T-helper 2 cell treated with Interferon-gamma antibody and Interleukin-4, amounts not matched to agents 5 μg/mL and 100 μg/mL, for 36 hours (primary cell): ENCODE measurements at regions not wholly inside any gene's neighbourhood (a gene's known extent, or its start where the extent isn't known, plus 50 kb on each side); places are given as distances from the start of the nearest gene placed in this dataset.
"Not testable (repeated sequence)": the region's sequence is repeated elsewhere in the genome, so short reads cannot be mapped to it uniquely, and the experiment has no call there.

Experiments
- DNase-seq: peaks from one replicate; pipeline ENCODE4 v3.0.0; 2021; ENCODE audit warnings: low spot score
- H3K27ac Mint-ChIP-seq: one replicate; pipeline ENCODE4 v1.8.0; 2021; ENCODE audit warnings: mild to moderate bottlenecking, mixed read lengths
- H3K27me3 Mint-ChIP-seq: one replicate; pipeline ENCODE4 v1.8.0; 2021; ENCODE audit warnings: low read depth, mixed read lengths
- H3K36me3 Mint-ChIP-seq: one replicate; pipeline ENCODE4 v1.8.0; 2021; ENCODE audit warnings: low read depth, mixed read lengths
- H3K4me1 Mint-ChIP-seq: one replicate; pipeline ENCODE4 v1.8.0; 2021; ENCODE audit warnings: low read depth, mixed read lengths
- H3K4me3 Mint-ChIP-seq: one replicate; pipeline ENCODE4 v1.8.0; 2022; ENCODE audit warnings: mild to moderate bottlenecking, moderate library complexity, mixed read lengths
- H3K9me3 Mint-ChIP-seq: one replicate; pipeline ENCODE4 v1.8.0; 2021; ENCODE audit warnings: mixed read lengths

GRCh38 chrX:27242581-27242980, 220.6 kb downstream of the PPP4R3C start:
- H3K4me1 Mint-ChIP-seq, result no peaks in the 10 kb centered on the region
- no peaks in the 10 kb centered on the region for H3K27me3 Mint-ChIP-seq
- H3K27ac Mint-ChIP-seq, result no peak overlapping the region
- H3K4me3 Mint-ChIP-seq, result no peak overlapping the region
- no peaks in the 10 kb centered on the region for H3K36me3 Mint-ChIP-seq
- no peak for DNase-seq
- peaks cover 9% of the 10 kb centered on the region for H3K9me3 Mint-ChIP-seq

- Mint-ChIP-seq H3K27ac (no peak overlapping the region), H3K4me3 (no peak overlapping the region), H3K36me3 (no peaks in the 10 kb centered on the region), H3K9me3 (peaks cover 9% of the 10 kb centered on the region), H3K27me3 (no peaks in the 10 kb centered on the region), H3K4me1 (no peaks in the 10 kb centered on the region)
- no peak for DNase-seq
Observed at GRCh38 chrX:27241981-27242380, 221.2 kb downstream of the PPP4R3C start.

GRCh38 chrX:27240042-27240441, 223.1 kb downstream of the PPP4R3C start:
- H3K36me3 Mint-ChIP-seq, H3K9me3 Mint-ChIP-seq, H3K4me1 Mint-ChIP-seq, DNase-seq, H3K27ac Mint-ChIP-seq, H3K4me3 Mint-ChIP-seq, H3K27me3 Mint-ChIP-seq: not testable (repeated sequence)

- no peak for DNase-seq
- H3K27ac Mint-ChIP-seq, result no peak overlapping the region
- no peaks in the 10 kb centered on the region for H3K27me3 Mint-ChIP-seq
- peaks cover 12% of the 10 kb centered on the region for H3K9me3 Mint-ChIP-seq
- H3K4me3 Mint-ChIP-seq, result no peak overlapping the region
- no peaks in the 10 kb centered on the region for H3K4me1 Mint-ChIP-seq
- no peaks in the 10 kb centered on the region for H3K36me3 Mint-ChIP-seq
Observed at GRCh38 chrX:27236681-27237080, 226.5 kb downstream of the PPP4R3C start.

GRCh38 chrX:27229721-27230120, 233.4 kb downstream of the PPP4R3C start:
- Mint-ChIP-seq H3K27me3 (no peaks in the 10 kb centered on the region), H3K36me3 (no peaks in the 10 kb centered on the region), H3K4me1 (no peaks in the 10 kb centered on the region), H3K9me3 (peaks cover 3% of the 10 kb centered on the region), H3K27ac (no peak overlapping the region), H3K4me3 (no peak overlapping the region)
- DNase-seq, result no peak

- Mint-ChIP-seq H3K27me3 (no peaks in the 10 kb centered on the region), H3K4me3 (no peak overlapping the region), H3K4me1 (no peaks in the 10 kb centered on the region), H3K9me3 (peaks cover 4% of the 10 kb centered on the region), H3K27ac (no peak overlapping the region), H3K36me3 (no peaks in the 10 kb centered on the region)
- DNase-seq, result no peak
Observed at GRCh38 chrX:27222661-27223060, 240.5 kb downstream of the PPP4R3C start.

GRCh38 chrX:27186671-27187070, 276.5 kb downstream of the PPP4R3C start:
- H3K4me3 Mint-ChIP-seq, result no peak overlapping the region
- H3K9me3 Mint-ChIP-seq, result no peaks in the 10 kb centered on the region
- H3K4me1 Mint-ChIP-seq, result no peaks in the 10 kb centered on the region
- H3K36me3 Mint-ChIP-seq, result no peaks in the 10 kb centered on the region
- no peak for DNase-seq
- H3K27me3 Mint-ChIP-seq, result no peaks in the 10 kb centered on the region
- no peak overlapping the region for H3K27ac Mint-ChIP-seq

- no peak overlapping the region for H3K4me3 Mint-ChIP-seq
- no peak for DNase-seq
- no peaks in the 10 kb centered on the region for H3K9me3 Mint-ChIP-seq
- no peaks in the 10 kb centered on the region for H3K36me3 Mint-ChIP-seq
- H3K27ac Mint-ChIP-seq, result no peak overlapping the region
- no peaks in the 10 kb centered on the region for H3K4me1 Mint-ChIP-seq
- no peaks in the 10 kb centered on the region for H3K27me3 Mint-ChIP-seq
Observed at GRCh38 chrX:27163236-27163635, 299.9 kb downstream of the PPP4R3C start.

GRCh38 chrX:27162496-27162895, 300.6 kb downstream of the PPP4R3C start:
- Mint-ChIP-seq H3K36me3 (no peaks in the 10 kb centered on the region), H3K4me1 (no peaks in the 10 kb centered on the region), H3K4me3 (no peak overlapping the region), H3K9me3 (no peaks in the 10 kb centered on the region), H3K27me3 (no peaks in the 10 kb centered on the region), H3K27ac (no peak overlapping the region)
- DNase-seq, result no peak

- H3K36me3 Mint-ChIP-seq, H3K4me3 Mint-ChIP-seq, H3K9me3 Mint-ChIP-seq, H3K27ac Mint-ChIP-seq, DNase-seq, H3K27me3 Mint-ChIP-seq, H3K4me1 Mint-ChIP-seq: not testable (repeated sequence)
Observed at GRCh38 chrX:27156921-27157320, 306.2 kb downstream of the PPP4R3C start.

GRCh38 chrX:27136325-27136724, 326.8 kb downstream of the PPP4R3C start:
- Mint-ChIP-seq H3K9me3 (no peaks in the 10 kb centered on the region), H3K27ac (no peak overlapping the region), H3K36me3 (no peaks in the 10 kb centered on the region), H3K4me1 (no peaks in the 10 kb centered on the region), H3K4me3 (no peak overlapping the region), H3K27me3 (no peaks in the 10 kb centered on the region)
- DNase-seq, result no peak

GRCh38 chrX:27132862-27133261, 330.3 kb downstream of the PPP4R3C start:
- Mint-ChIP-seq H3K4me1 (no peaks in the 10 kb centered on the region), H3K36me3 (no peaks in the 10 kb centered on the region), H3K4me3 (no peak overlapping the region), H3K27me3 (no peaks in the 10 kb centered on the region), H3K9me3 (peaks cover 8% of the 10 kb centered on the region), H3K27ac (no peak overlapping the region)
- no peak for DNase-seq

- not testable (repeated sequence) for H3K4me3 Mint-ChIP-seq, H3K36me3 Mint-ChIP-seq, DNase-seq
Observed at GRCh38 chrX:27087176-27087575, 376.0 kb downstream of the PPP4R3C start.

GRCh38 chrX:27086237-27086636, 376.9 kb downstream of the PPP4R3C start:
- Mint-ChIP-seq H3K9me3 (peaks cover 3% of the 10 kb centered on the region), H3K27me3 (no peaks in the 10 kb centered on the region), H3K36me3 (no peaks in the 10 kb centered on the region), H3K4me3 (no peak overlapping the region), H3K27ac (no peak overlapping the region), H3K4me1 (no peaks in the 10 kb centered on the region)
- no peak for DNase-seq

More at GRCh38 chrX:27087176-27087575, 376.0 kb downstream of the PPP4R3C start:
- H3K27ac Mint-ChIP-seq, H3K4me1 Mint-ChIP-seq, H3K9me3 Mint-ChIP-seq, H3K27me3 Mint-ChIP-seq: not testable (repeated sequence)

- H3K9me3 Mint-ChIP-seq, result peaks cover 3% of the 10 kb centered on the region
- H3K36me3 Mint-ChIP-seq, result no peaks in the 10 kb centered on the region
- H3K27ac Mint-ChIP-seq, result no peak overlapping the region
- DNase-seq, result no peak
- no peak overlapping the region for H3K4me3 Mint-ChIP-seq
- no peaks in the 10 kb centered on the region for H3K27me3 Mint-ChIP-seq
- no peaks in the 10 kb centered on the region for H3K4me1 Mint-ChIP-seq
Observed at GRCh38 chrX:27085346-27085745, 377.8 kb downstream of the PPP4R3C start.
